G401.6 (cell line): ENCODE measurements at regions not wholly inside any gene's neighbourhood (a gene's known extent, or its start where the extent isn't known, plus 50 kb on each side); places are given as distances from the start of the nearest gene placed in this dataset.

Experiments
- FAIRE-seq: peaks from 2 replicates; lab custom pipeline; 2012; peaks lifted over from hg19 to GRCh38; lab: Jason Lieb, UNC

DNA sequence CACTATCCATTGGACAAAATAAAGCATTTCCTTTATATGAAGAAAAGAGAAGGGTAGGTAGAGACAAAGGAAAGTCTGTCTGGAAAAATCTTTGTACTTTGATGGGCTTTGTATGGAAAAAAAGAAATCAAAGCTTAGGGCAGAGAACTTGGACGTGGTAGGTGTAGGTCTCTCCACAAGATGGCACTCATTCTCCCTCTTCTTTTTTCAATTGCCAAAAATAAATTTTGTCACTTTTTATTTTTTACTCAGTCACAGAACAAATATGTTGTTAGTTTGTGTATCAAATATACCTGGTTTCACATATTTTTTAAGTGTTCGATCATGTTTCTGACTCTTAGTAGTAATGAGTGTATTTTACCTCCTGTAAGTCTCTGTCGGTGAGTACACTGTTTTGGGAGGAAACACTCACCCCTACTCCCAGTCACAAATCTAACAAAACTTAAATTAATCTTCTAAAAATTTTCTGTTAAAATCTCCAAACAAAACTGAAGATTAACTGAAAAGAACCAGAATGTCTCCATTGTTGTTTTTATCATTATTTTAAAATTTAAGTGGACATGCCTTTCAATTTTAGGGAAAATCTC lies 415.8 kb upstream of the GOLIM4 start:
- FAIRE-seq, result peak; percentile 79

GRCh38 chr3:168506589-168506988 lies 410.9 kb upstream of the GOLIM4 start:
- no peak for FAIRE-seq

DNA sequence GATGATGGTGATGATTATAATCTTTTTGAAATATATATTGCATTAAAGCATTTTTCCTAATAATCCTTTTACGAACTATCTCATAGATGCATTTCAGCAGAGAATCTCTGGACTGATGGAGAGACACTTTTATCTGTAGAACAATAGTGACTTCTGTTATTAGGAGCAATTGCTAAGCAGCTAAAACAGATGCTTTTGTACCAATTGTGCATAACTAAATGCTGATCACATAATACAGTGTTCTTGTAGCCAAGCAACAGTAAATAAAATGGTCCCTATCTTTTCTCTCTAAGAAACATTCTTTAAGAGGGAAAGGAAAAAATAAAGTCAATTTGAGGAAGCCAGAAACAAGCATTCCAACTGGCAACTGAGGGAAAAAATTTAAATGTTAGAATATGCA lies 405.8 kb upstream of the GOLIM4 start:
- FAIRE-seq, result no peak

GRCh38 chr3:168498194-168498593 lies 402.5 kb upstream of the GOLIM4 start:
- FAIRE-seq, result no peak

DNA sequence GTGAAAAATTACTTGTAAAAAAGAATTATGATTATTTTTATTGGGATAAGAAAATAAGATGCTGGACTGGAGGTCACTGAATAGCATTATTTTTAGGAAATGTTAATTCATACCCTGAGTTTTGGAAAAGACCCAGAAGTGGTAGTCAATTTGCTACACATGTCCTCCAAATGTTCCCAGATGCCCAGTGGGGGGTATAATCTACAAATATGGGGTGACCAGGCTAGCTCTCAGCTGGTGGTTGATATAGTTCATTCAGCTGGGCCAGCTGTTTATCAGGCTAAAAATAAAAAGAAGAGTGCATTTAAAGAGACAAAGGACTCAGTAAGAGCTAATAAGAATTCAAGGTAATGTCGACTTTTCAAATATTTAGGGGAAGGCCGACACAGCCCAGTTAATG lies 402.0 kb upstream of the GOLIM4 start:
- FAIRE-seq, result no peak

DNA sequence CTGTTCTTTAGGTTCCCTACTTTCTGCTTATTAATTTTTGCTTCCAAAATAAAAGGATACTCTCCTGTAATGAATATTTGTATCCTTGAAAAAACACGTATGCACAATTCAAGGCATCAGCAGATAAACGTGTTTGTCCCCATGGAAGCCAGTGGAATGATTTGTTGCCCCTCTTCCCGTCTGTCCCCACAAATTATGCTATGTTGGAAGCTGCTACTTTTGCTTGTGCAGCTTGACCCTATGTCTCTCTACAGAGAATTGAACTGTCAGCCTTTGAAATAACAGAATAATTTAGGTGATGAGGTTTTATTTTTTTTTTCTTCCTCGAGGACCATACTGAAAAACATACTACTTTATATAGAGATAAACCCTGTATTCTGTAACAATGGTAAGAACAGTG lies 401.5 kb upstream of the GOLIM4 start:
- no peak for FAIRE-seq

GRCh38 chr3:168495932-168496331 lies 400.2 kb upstream of the GOLIM4 start:
- FAIRE-seq, result no peak

DNA sequence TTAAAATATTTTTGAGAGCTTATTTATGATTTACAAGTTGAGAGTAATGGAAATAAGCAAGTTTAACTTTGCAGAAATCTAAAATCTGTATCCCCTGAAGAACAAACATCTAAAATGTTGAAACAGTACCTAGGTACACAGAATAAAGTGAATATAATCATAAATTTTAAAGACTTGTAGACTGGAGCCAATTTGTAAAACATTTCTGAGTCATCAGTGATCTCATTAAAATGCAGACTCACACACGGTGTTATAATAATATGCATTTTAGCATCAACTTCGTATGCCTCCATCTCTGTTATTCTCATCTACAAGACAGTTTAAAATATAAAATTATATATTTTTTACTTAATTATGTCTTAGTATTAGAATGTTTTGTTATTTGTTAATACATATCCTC lies 399.5 kb upstream of the GOLIM4 start:
- no peak for FAIRE-seq

DNA sequence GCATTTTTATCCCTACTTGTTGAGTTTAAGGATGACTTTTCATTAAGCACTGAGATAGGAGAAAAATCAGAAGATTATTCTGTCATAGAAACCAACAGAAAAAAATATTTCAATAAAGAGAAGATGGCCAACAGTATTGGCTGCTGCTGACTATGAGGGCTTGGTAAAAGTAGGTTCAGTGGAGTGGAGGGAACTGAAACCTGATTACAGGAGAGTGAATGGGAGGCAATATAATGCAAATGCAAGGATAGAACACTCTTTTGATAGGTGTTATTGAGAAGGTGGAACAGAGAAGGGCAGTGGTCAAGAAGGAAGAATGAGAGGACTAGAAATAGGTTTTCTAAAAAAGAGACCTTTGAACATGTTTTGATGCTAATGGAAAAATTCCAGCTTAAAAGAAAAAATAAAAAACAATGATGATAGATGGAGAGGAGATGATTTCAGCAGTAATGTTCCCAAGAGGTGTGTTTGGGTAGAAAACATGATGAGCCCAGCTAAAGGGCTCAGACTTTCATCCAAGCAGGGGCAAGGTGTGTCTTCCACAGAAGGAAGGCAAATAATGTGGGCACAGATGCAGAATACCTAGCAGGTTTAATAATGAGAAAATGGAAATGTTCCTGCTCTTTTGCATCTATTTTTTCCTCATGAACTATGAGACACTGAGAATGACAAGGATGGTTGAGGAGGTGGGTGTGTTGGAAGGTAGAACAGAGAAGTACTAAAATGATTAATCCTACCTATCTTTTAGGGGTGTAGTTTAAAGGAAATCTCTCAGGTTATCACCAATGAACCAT lies 397.9 kb upstream of the GOLIM4 start:
- FAIRE-seq, result no peak

GRCh38 chr3:168490981-168491380 lies 395.3 kb upstream of the GOLIM4 start:
- FAIRE-seq, result no peak

DNA sequence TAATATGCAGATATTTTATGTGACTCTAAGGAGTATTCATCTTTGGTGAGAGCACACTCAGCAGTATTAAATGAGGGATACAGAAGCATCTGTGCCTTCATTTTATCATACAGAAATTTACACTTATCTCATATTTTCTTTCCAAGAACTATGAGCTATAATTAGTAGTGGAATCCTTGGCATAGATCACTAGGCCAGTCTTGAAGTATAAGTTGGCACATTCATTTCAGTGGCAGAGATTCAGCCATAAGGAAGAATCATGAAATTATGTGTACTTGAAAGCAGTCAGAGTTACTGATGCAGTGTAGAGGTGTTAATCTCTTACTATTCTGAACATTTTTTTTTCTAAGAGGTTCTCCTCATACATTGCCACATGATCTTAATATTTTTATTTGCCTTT lies 393.6 kb upstream of the GOLIM4 start:
- FAIRE-seq, result no peak

DNA sequence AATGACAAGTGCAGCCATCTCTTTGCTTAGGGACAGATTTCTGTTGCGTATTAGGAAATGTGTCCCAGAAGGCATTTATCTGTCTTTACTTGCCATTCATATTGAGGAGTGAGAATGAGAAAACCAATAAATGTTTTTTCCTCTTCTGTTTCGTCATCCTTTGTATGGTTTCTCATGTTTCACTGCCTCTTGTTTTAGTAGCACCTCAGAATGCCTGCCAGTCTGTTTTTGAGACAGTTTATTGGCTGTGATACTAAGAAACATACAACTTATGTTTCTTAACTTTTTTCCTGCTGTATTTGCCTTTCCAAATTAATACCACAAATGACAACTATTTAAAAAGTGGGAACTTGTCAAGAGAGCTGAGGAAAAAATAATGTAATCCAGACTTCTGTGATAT lies 390.2 kb upstream of the GOLIM4 start:
- no peak for FAIRE-seq

DNA sequence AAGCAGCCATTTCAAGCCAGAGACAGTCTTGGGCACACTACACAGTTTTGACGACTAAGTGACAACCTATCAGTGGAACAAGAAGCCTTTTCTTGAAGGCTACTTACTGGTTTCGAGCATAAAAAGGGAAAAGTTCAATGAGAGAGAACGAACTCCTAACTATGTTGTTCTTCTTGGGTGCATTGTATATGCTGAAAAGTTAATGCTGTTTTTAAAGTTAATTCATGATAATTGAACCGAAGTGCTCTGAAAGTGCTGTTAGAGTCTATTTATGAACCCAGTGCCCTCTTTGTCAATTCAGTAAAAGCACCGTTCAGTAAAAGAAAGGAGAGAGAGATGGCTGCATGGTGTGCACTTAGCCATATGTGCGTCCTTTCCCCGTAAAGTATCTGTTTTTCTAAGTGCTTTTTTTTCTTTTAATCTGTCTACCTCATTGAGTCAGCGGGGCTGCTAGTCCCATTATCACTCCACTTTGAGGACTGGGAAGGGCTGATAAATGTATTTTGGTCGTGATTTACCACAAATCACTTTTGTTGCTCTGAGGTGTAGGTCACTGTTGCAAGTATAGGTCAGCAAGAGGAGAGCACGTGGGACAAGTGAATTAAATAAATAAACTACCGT lies 380.7 kb upstream of the GOLIM4 start:
- no peak for FAIRE-seq

DNA sequence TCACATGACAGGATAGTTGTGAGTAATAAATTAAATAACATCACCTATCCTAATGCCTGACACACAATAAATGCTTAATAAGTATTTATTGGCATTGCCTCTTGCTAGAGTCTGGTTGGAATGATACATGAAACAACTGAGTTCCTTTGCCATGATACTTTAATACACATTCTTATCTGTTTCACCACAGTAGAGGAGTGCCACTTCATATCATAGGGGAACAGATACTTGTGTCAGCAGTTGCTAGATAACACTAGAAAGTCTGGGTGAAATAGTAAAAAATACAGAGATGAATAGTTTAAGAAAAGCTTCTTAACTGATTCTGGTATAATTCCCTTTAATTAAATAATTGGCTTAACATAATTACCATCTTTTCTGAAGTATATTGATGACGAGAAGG lies 380.0 kb upstream of the GOLIM4 start:
- no peak for FAIRE-seq

DNA sequence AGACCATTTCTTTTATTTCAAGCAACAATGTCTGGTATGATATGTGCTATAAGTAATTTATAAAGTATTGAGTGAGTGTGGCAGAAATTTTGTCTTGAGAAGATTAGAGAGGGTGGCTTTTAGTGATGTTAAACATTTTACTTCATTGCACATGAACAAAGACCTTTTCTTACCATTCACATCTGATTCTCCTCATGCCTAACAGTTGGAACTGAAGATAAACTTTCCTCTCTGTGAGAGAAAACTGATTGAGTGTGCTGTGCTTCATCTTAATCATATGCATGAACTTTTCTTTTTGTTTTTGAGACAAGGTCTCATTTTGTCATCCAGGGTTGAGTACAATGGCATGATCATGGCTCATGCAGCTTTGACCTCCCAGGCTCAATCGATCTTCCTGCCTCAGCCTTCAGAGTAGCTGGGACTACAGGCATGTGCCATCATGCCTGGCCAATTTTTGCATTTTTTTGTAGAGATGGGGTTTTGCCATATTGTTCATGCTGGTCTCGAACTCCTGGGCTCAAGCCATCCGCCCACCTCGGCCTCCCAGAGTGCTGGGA lies 377.7 kb upstream of the GOLIM4 start:
- FAIRE-seq, result no peak

GRCh38 chr3:168472783-168473182 lies 377.1 kb upstream of the GOLIM4 start:
- FAIRE-seq, result no peak

DNA sequence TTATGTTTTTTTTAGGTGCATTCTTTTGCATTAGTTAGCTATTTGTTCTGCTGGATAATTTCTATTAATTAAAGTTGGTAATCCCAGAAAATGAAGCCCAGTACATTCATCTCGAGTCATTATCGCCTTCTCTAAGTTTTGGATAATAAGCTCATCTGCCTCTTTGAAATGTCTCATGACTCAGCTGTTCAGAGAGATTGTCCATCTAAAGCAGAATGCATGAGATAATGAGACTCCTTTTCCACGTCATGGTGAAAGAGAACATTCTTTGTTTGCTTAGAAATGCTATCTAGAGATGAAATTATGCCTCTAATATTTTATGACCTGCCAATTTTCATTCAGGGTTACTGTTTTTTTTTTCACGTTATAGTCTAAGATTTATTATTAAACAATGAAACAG lies 374.7 kb upstream of the GOLIM4 start:
- FAIRE-seq, result no peak

DNA sequence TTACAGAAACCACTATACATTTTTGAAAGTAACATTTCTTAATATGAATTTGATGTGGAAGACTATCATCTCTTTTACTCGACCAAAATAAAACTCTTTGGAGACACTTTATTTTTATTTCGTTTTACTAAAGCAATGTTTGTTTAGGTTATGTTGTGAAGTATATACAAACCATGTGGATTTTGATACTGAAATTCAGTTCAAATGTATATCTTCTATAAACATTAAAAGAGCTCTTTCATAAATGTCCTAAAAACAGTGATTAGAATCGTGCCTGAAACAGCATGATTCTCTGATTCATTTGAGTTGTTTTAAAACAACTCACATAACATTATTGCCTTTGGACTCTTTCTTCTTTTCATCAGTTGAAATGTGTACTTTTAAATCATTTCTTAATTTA lies 373.7 kb upstream of the GOLIM4 start:
- peak; percentile 39 for FAIRE-seq

GRCh38 chr3:168467115-168467714 lies 371.5 kb upstream of the GOLIM4 start:
- FAIRE-seq, result no peak

DNA sequence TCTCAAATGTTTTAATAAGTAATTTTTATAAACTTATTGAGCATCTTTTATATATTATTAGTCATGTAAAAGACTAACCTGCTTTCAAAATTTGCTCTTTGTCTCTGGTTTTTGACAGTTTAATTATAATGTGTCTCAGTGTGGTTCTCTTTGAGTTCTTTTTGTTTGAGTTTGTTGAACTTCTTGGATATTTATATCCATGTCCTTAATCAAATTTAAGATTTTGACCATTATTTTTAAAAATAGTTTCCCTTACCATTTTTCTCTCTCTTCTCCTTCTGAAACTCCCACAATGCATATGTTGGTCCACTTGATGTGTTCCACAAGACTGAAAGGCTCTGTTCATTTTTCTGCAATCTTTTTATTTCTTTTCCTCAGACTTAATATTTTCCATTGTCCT lies 366.1 kb upstream of the GOLIM4 start:
- no peak for FAIRE-seq

DNA sequence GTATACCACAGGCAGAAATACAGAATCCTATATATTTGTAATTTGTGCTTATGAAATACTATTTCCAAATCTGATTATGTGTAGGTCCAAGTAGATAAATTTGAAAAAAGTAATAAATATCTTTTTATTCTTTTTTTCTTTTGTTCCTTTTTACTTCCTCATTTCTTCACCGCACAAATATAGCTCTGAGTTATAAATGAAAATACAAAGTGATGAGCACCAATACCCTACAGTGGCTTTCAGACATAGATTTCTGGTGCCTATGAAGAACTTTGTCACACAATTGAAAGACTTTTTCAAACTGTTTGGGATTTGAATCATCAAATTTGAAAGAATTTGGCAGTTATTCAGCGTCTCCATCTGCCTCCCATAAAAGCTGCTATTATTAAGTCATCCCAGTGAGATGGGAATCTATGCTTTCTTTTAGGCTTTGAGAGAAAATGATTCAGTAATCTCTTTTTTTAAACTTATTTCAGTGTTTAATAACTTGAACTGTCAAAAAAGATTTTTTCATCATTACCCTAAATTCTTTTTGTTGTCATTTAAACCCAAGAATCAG lies 363.6 kb upstream of the GOLIM4 start:
- no peak for FAIRE-seq

DNA sequence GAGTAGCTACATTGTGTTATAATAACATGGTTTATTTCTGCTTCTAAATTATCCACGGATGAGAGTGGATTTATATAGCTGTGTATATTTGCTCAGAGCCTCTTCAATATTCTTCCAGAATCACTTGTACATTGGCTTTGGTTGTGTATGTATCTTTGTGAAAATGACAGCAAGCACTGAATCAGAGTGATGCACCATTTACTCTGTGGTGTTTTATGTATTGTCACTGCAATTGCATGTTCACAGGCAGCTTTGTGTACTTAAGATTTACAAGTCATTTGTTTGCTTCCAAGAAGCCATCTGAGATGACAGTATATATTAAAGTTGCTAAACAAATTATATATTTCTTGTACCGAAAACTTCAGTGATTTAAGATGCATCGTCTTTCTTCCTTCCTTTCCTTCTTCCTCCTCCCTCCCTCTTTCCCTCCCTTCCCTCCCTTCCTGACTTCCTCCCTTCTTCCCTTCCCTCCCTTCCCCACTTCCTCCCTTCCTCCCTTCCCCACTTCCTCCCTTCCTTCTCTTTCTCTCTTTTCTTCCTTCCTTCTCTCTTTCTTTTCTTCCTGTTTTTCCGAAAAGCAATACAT lies 362.3 kb upstream of the GOLIM4 start:
- FAIRE-seq, result no peak
